ENCODE measurements at regions not wholly inside any gene's neighbourhood (a gene's known extent, or its start where the extent isn't known, plus 50 kb on each side); places are given as distances from the start of the nearest gene placed in this dataset.

GRCh38 chr5:15206133-15206532 is 293.8 kb upstream of the FBXL7 start:
- no peak for DNase-seq (ENCODE audit: low read depth)

- no peak for DNase-seq (ENCODE audit: low read depth)
These were observed 296.6 kb upstream of the FBXL7 start for GRCh38 chr5:15203376-15203775.

- DNase-seq (ENCODE audit: low read depth) = no peak
These were observed 309.0 kb upstream of the FBXL7 start for GRCh38 chr5:15191012-15191411.

- DNase-seq (ENCODE audit: low read depth) = no peak
These were observed 311.9 kb upstream of the ANKH start for GRCh38 chr5:15183520-15183919.

- DNase-seq (ENCODE audit: low read depth) = no peak
These were observed 298.6 kb upstream of the ANKH start for GRCh38 chr5:15170173-15170572.

GRCh38 chr5:15168358-15168757 is 296.8 kb upstream of the ANKH start:
- DNase-seq (ENCODE audit: low read depth) = no peak

- DNase-seq (ENCODE audit: low read depth) = no peak
These were observed 288.5 kb upstream of the ANKH start for GRCh38 chr5:15160091-15160490.

GRCh38 chr5:15159606-15160005 is 288.0 kb upstream of the ANKH start:
- DNase-seq (ENCODE audit: low read depth) = no peak

GRCh38 chr5:15142458-15142857 is 270.9 kb upstream of the ANKH start:
- DNase-seq (ENCODE audit: low read depth) = no peak

- DNase-seq (ENCODE audit: low read depth) = no peak
These were observed 265.8 kb upstream of the ANKH start for GRCh38 chr5:15137414-15137813.

GRCh38 chr5:15135661-15136060 is 264.1 kb upstream of the ANKH start:
- no peak for DNase-seq (ENCODE audit: low read depth)

GRCh38 chr5:15133456-15133965 is 261.9 kb upstream of the ANKH start:
- DNase-seq (ENCODE audit: low read depth) = no peak

- no peak for DNase-seq (ENCODE audit: low read depth)
These were observed 261.3 kb upstream of the ANKH start for GRCh38 chr5:15132816-15133405.

- DNase-seq (ENCODE audit: low read depth) = no peak
These were observed 260.3 kb upstream of the ANKH start for GRCh38 chr5:15131909-15132308.

GRCh38 chr5:15124871-15125568 is 253.4 kb upstream of the ANKH start:
- no peak for DNase-seq (ENCODE audit: low read depth)

GRCh38 chr5:15124461-15124860 is 252.9 kb upstream of the ANKH start:
- no peak for DNase-seq (ENCODE audit: low read depth)

- DNase-seq (ENCODE audit: low read depth) = no peak
These were observed 246.1 kb upstream of the ANKH start for GRCh38 chr5:15117688-15118087.

GRCh38 chr5:15116996-15117395 is 245.4 kb upstream of the ANKH start:
- DNase-seq (ENCODE audit: low read depth) = no peak

- no peak for DNase-seq (ENCODE audit: low read depth)
These were observed 235.1 kb upstream of the ANKH start for GRCh38 chr5:15106530-15107283.

GRCh38 chr5:15105799-15106393 is 234.3 kb upstream of the ANKH start:
- DNase-seq (ENCODE audit: low read depth) = no peak

- DNase-seq (ENCODE audit: low read depth) = no peak
These were observed 232.3 kb upstream of the ANKH start for GRCh38 chr5:15103864-15104263.

GRCh38 chr5:15103130-15103529 is 231.6 kb upstream of the ANKH start:
- DNase-seq (ENCODE audit: low read depth) = no peak

- no peak for DNase-seq (ENCODE audit: low read depth)
These were observed 226.0 kb upstream of the ANKH start for GRCh38 chr5:15097552-15097951.

All from stimulated activated CD4-positive, alpha-beta T cell treated with anti-CD3 and anti-CD28 coated beads, Interleukin-2, amount 100 ng/mL, for 4 hours (primary cell).